ENCODE measurements at regions not wholly inside any gene's neighbourhood (a gene's known extent, or its start where the extent isn't known, plus 50 kb on each side); places are given as distances from the start of the nearest gene placed in this dataset.

DNA sequence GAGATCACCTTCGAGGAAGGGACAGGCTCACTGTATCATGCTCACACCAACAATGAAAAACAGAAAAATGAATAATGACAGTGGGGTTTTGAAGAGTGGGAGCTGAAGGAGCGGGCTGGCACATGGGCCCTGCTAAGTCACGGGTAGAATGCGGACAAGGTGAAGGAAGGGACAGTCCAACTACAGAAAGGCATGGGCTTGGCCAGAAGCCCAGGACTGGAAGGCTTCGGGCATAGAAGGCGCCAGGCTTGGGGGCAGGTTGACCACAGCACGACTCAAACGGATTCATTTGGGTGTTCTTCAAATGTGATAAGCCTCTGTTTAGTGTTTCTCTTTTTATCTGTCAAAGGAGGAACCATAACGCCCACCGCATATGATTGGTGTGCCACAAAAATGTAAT lies 509.5 kb downstream of the CCSER2 start:
- no peak for TF ChIP-seq CTCF (IDR thresholded peaks at IDR 0.05)
- Mint-ChIP-seq H3K9me3 (no peaks in the 10 kb centered on the region), H3K4me3 (no peak overlapping the region), H3K27me3 (peaks cover 6% of the 10 kb centered on the region), H3K27ac (no peak overlapping the region), H3K4me1 (ENCODE audit: low read depth) (no peaks in the 10 kb centered on the region), H3K36me3 (ENCODE audit: low read depth) (no peaks in the 10 kb centered on the region)
- Histone ChIP-seq H3K27me3 (ENCODE audit: control insufficient read depth in 1 of 2, insufficient read depth in 2 of 2, low read length in 2 of 2) (no peaks in the 10 kb centered on the region), H3K36me3 (ENCODE audit: insufficient read depth, low read length) (no peaks in the 10 kb centered on the region), H3K9me3 (ENCODE audit: control insufficient read depth in 1 of 2, insufficient read depth in 1 of 2, low read length in 2 of 2) (no peaks in the 10 kb centered on the region), H3K27ac (ENCODE audit: low read depth in 1 of 2, low read length in 2 of 2) (no peak overlapping the region), H3K4me3 (ENCODE audit: low read length) (no peak overlapping the region), H3K4me1 (ENCODE audit: insufficient read depth, low read length) (no peaks in the 10 kb centered on the region)
- ATAC-seq (ENCODE audit: poor library complexity), result no peak
- CTCF ChIA-PET, result no interaction called here
- intact Hi-C loops (cut with DNase I, micrococcal nuclease), result no loop called here
- no peak for DNase-seq
- POLR2A ChIA-PET, result no interaction called here

DNA sequence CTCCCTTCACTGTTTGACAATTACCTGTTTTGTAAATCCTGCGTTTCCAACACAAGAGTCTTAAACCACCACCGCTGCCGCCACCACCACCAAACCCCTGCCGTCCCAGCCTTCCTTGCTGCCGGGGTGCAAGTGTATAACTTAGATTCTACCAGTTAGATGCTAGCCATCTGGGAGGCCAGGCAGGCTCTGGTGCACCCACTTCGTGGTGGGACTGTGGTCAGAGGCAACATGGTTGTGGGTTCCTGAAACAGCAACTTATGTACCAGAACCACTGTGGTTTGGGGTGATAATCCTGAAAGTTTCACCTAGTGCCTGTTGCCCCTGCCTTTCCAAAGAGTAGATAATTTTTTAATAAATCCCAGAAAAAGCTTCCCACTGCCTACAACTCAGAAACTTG lies 510.5 kb downstream of the CCSER2 start:
- Mint-ChIP-seq H3K36me3 (ENCODE audit: low read depth) (no peaks in the 10 kb centered on the region), H3K27ac (no peak overlapping the region), H3K9me3 (no peaks in the 10 kb centered on the region), H3K27me3 (peaks cover 6% of the 10 kb centered on the region), H3K4me3 (no peak overlapping the region), H3K4me1 (ENCODE audit: low read depth) (no peaks in the 10 kb centered on the region)
- Histone ChIP-seq H3K27ac (ENCODE audit: low read depth in 1 of 2, low read length in 2 of 2) (no peak overlapping the region), H3K36me3 (ENCODE audit: insufficient read depth, low read length) (no peaks in the 10 kb centered on the region), H3K9me3 (ENCODE audit: control insufficient read depth in 1 of 2, insufficient read depth in 1 of 2, low read length in 2 of 2) (no peaks in the 10 kb centered on the region), H3K4me1 (ENCODE audit: insufficient read depth, low read length) (no peaks in the 10 kb centered on the region), H3K4me3 (ENCODE audit: low read length) (no peak overlapping the region), H3K27me3 (ENCODE audit: control insufficient read depth in 1 of 2, insufficient read depth in 2 of 2, low read length in 2 of 2) (no peaks in the 10 kb centered on the region)
- ChIA-PET POLR2A (no interaction called here), CTCF (no interaction called here)
- DNase-seq (no peak), ATAC-seq (ENCODE audit: poor library complexity) (no peak)
- TF ChIP-seq CTCF (IDR thresholded peaks at IDR 0.05), result no peak
- intact Hi-C loops (cut with DNase I, micrococcal nuclease), result no loop called here

DNA sequence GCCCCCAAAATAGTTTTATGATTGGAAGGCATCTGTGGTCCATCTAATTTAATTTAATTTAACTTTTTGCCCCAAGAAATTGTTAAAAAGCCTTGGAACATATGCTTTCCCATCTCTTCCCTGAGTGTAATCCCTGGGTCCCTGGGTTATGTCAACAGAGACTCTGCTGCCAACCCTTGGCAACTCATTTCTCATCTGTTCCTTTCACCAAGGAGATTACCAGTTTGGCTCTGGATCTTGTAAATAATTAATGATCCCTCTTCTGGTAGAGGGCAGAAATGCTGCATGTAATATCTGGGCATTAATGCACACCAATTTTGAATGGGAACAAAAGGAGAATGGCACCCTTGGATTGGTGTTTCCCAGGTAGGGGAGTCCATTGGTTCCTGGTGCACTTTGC lies 514.2 kb downstream of the CCSER2 start:
- no peaks in the 10 kb centered on the region for H3K4me1 Mint-ChIP-seq (ENCODE audit: low read depth)
- Histone ChIP-seq H3K36me3 (ENCODE audit: insufficient read depth, low read length) (no peaks in the 10 kb centered on the region), H3K4me1 (ENCODE audit: insufficient read depth, low read length) (no peaks in the 10 kb centered on the region), H3K27me3 (ENCODE audit: control insufficient read depth in 1 of 2, insufficient read depth in 2 of 2, low read length in 2 of 2) (no peaks in the 10 kb centered on the region), H3K9me3 (ENCODE audit: control insufficient read depth in 1 of 2, insufficient read depth in 1 of 2, low read length in 2 of 2) (no peaks in the 10 kb centered on the region), H3K4me3 (ENCODE audit: low read length) (no peak overlapping the region), H3K27ac (ENCODE audit: low read depth in 1 of 2, low read length in 2 of 2) (no peak overlapping the region)
- DNase-seq, result no peak
- intact Hi-C loops (cut with DNase I, micrococcal nuclease), result no loop called here
- H3K36me3 Mint-ChIP-seq (ENCODE audit: low read depth), result no peaks in the 10 kb centered on the region
- H3K27me3 Mint-ChIP-seq, result peaks cover 6% of the 10 kb centered on the region
- ATAC-seq (ENCODE audit: poor library complexity), result no peak
- ChIA-PET POLR2A (no interaction called here), CTCF (no interaction called here)
- H3K27ac Mint-ChIP-seq, result no peak overlapping the region
- TF ChIP-seq CTCF (IDR thresholded peaks at IDR 0.05), result no peak
- H3K4me3 Mint-ChIP-seq, result no peak overlapping the region
- no peaks in the 10 kb centered on the region for H3K9me3 Mint-ChIP-seq
